Activated naive CD8-positive, alpha-beta T cell (primary cell): ENCODE measurements at regions not wholly inside any gene's neighbourhood (a gene's known extent, or its start where the extent isn't known, plus 50 kb on each side); places are given as distances from the start of the nearest gene placed in this dataset.
"Not testable (repeated sequence)": the region's sequence is repeated elsewhere in the genome, so short reads cannot be mapped to it uniquely, and the experiment has no call there.

Experiments
- H3K27ac Mint-ChIP-seq: one replicate; pipeline ENCODE4 v1.8.0; 2021; ENCODE audit warnings: mixed read lengths
- H3K27me3 Mint-ChIP-seq: one replicate; pipeline ENCODE4 v1.8.0; 2021; ENCODE audit warnings: mixed read lengths
- H3K36me3 Mint-ChIP-seq: one replicate; pipeline ENCODE4 v1.8.0; 2021; ENCODE audit warnings: mixed read lengths
- H3K4me1 Mint-ChIP-seq: one replicate; pipeline ENCODE4 v1.8.0; 2021; ENCODE audit warnings: low read depth, mixed read lengths
- H3K4me3 Mint-ChIP-seq: one replicate; pipeline ENCODE4 v1.8.0; 2021; ENCODE audit warnings: mild to moderate bottlenecking, mixed read lengths
- H3K9me3 Mint-ChIP-seq: one replicate; pipeline ENCODE4 v1.8.0; 2021; ENCODE audit warnings: low read depth, mixed read lengths

- peaks cover 19% of the 10 kb centered on the region for H3K4me1 Mint-ChIP-seq
- H3K27me3 Mint-ChIP-seq, result no peaks in the 10 kb centered on the region
- H3K27ac Mint-ChIP-seq, result no peak overlapping the region
- no peak overlapping the region for H3K4me3 Mint-ChIP-seq
- no peaks in the 10 kb centered on the region for H3K36me3 Mint-ChIP-seq
- H3K9me3 Mint-ChIP-seq, result no peaks in the 10 kb centered on the region
Observed at GRCh38 chr6:11426571-11426970, 111.0 kb upstream of the TMEM170B start.

DNA sequence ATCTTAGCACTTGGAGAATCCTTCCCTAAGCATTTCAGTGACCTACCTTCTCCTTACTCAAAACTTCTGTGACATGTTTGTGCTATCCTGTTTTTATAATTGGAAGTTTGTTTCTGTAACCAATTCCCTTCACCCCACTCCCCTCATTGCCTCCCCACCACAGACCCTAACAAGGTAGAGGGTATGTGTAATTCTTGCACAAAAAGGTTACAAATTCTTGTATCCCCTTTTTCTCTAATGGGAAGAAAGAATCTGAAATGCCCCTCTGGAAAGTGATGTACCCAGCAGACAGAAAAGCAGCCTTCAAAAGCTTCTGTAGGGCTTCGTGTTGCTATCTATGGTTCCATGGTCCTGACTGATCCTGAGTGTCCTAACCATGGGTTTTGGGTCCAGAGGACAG is 111.7 kb upstream of the TMEM170B start:
- Mint-ChIP-seq H3K36me3 (no peaks in the 10 kb centered on the region), H3K4me1 (peaks cover 19% of the 10 kb centered on the region), H3K4me3 (no peak overlapping the region), H3K9me3 (peaks cover 1% of the 10 kb centered on the region), H3K27me3 (no peaks in the 10 kb centered on the region), H3K27ac (no peak overlapping the region)

DNA sequence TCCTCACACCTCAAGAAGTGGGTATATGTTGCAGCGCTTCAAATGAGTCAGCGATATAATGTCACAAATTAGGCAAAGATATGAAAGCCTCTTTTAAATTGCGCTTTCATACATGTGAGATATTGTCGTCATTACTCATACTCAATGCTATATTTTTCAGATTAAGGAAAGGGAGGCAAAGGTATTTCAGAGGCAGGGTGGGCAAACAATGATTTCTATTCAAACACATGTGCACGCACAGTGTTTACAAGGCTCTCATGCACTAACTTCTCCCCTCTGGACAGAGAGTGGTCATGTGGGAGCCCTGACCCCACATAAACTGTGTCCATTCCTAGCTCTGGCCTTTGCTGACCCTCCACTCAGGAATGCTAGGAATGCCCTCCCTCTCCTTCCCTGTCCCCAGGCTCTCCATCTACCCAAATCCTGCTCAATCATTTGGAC is 112.1 kb upstream of the TMEM170B start:
- Mint-ChIP-seq H3K27me3 (no peaks in the 10 kb centered on the region), H3K4me1 (peaks cover 19% of the 10 kb centered on the region), H3K27ac (no peak overlapping the region), H3K4me3 (no peak overlapping the region), H3K36me3 (no peaks in the 10 kb centered on the region), H3K9me3 (peaks cover 5% of the 10 kb centered on the region)

DNA sequence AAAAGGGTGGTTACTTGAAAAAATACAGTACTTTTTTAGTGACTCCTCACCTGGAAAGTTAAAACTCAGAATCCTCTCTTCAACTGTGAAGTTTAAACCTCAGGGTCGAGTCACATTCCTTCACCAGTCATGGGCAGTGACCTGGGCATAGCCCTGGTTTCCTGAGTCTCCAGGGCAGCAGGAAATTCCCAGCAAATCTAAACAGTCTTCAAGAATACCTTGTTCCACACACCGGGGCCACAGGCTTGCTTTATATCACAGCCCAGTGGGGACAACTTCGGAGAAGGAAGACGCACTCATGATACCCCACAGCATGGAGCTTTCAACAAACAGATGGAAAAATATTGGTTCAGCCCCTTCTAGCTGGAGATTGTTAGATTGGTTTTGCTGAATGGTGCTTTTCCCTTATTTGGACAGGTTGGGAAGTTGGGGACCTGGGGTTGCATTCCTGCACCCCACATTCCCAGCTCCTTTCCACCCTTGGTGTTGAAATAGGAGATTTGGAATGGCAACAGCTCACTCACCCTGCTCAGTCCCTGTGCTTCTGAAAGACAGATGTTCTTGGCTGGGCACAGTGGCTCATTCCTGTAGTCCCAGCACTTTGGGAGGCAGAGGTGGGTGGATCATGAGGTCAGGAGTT is 113.0 kb upstream of the TMEM170B start:
- Mint-ChIP-seq H3K36me3 (no peaks in the 10 kb centered on the region), H3K27me3 (no peaks in the 10 kb centered on the region), H3K9me3 (peaks cover 7% of the 10 kb centered on the region), H3K4me1 (peaks cover 16% of the 10 kb centered on the region), H3K4me3 (no peak overlapping the region), H3K27ac (no peak overlapping the region)

- H3K9me3 Mint-ChIP-seq, result peaks cover 7% of the 10 kb centered on the region
- no peak overlapping the region for H3K27ac Mint-ChIP-seq
- H3K4me3 Mint-ChIP-seq, result no peak overlapping the region
- no peaks in the 10 kb centered on the region for H3K36me3 Mint-ChIP-seq
- H3K4me1 Mint-ChIP-seq, result peaks cover 9% of the 10 kb centered on the region
- H3K27me3 Mint-ChIP-seq, result no peaks in the 10 kb centered on the region
Observed at GRCh38 chr6:11423667-11424066, 113.9 kb upstream of the TMEM170B start.

- Mint-ChIP-seq H3K9me3 (peaks cover 7% of the 10 kb centered on the region), H3K27me3 (no peaks in the 10 kb centered on the region), H3K36me3 (no peaks in the 10 kb centered on the region), H3K4me1 (peaks cover 5% of the 10 kb centered on the region), H3K4me3 (no peak overlapping the region), H3K27ac (no peak overlapping the region)
Observed at GRCh38 chr6:11423072-11423471, 114.5 kb upstream of the TMEM170B start.

- Mint-ChIP-seq H3K4me3 (no peak overlapping the region), H3K27me3 (no peaks in the 10 kb centered on the region), H3K9me3 (peaks cover 7% of the 10 kb centered on the region), H3K4me1 (peaks cover 7% of the 10 kb centered on the region), H3K27ac (no peak overlapping the region), H3K36me3 (no peaks in the 10 kb centered on the region)
Observed at GRCh38 chr6:11419763-11420453, 117.6 kb upstream of the TMEM170B start.

- Mint-ChIP-seq H3K27ac (no peak overlapping the region), H3K4me3 (no peak overlapping the region), H3K36me3 (no peaks in the 10 kb centered on the region), H3K9me3 (peaks cover 7% of the 10 kb centered on the region), H3K4me1 (peaks cover 18% of the 10 kb centered on the region), H3K27me3 (no peaks in the 10 kb centered on the region)
Observed at GRCh38 chr6:11418290-11418905, 119.2 kb upstream of the TMEM170B start.

DNA sequence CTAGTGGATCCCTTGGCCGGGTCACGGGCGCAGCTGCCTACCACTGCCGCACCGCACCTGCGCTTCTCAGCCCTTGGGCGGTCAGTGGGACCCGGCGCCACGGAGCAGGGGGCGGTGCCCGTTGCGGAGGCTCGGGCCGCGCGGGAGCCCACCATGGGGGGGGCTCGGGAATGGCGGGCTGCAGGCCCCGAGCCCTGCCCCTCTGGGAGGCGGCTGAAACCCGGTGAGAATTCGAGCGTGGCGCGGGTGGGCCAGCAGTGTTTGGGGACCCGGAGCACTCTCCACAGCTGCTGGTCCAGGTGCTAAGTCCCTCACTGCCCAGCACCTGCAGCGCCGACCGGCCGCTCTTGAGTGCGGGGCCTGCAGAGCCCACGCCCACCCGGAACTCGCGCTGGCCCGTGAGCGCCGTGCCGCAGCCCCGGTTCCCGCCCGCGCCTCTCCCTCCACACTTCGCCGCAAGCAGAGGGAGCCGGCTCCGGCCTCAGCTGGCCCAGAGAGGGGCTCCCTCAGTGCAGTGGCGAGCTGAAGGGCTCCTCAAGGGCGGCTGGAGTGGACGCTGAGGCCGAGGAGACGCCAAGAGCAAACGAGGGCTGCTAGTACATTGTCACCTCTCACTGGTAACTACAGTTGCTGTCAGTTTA is 120.5 kb upstream of the TMEM170B start:
- Mint-ChIP-seq H3K9me3 (peaks cover 7% of the 10 kb centered on the region), H3K27ac (no peak overlapping the region), H3K4me3 (no peak overlapping the region), H3K27me3 (no peaks in the 10 kb centered on the region), H3K4me1 (peaks cover 25% of the 10 kb centered on the region), H3K36me3 (no peaks in the 10 kb centered on the region)

- not testable (repeated sequence) for H3K27me3 Mint-ChIP-seq, H3K4me3 Mint-ChIP-seq, H3K9me3 Mint-ChIP-seq, H3K36me3 Mint-ChIP-seq, H3K27ac Mint-ChIP-seq
- peaks cover 28% of the 10 kb centered on the region for H3K4me1 Mint-ChIP-seq
Observed at GRCh38 chr6:11416099-11416935, 121.2 kb upstream of the TMEM170B start.

DNA sequence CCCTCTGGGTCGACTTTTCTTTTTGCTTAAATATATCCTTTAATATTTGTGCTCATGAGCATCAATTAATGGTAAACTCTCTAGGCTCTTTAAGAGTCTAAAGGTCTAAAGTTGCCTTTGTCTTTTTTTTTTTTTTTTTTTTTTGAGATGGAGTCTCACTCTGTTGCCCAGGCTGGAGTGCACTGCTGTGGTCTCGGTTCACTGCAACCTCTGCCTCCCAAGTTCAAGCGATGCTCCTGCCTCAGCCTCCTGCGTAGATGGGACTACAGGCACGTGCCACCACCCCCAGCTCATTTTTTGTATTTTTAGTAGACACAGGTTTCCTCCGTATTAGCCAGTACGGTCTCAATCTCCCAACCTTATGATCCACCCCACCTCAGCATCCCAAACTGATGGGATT is 122.0 kb upstream of the TMEM170B start:
- H3K4me1 Mint-ChIP-seq, result peaks cover 33% of the 10 kb centered on the region
- H3K4me3 Mint-ChIP-seq, result no peak overlapping the region
- H3K36me3 Mint-ChIP-seq, result no peaks in the 10 kb centered on the region
- H3K27me3 Mint-ChIP-seq, result no peaks in the 10 kb centered on the region
- peaks cover 3% of the 10 kb centered on the region for H3K9me3 Mint-ChIP-seq
- no peak overlapping the region for H3K27ac Mint-ChIP-seq

DNA sequence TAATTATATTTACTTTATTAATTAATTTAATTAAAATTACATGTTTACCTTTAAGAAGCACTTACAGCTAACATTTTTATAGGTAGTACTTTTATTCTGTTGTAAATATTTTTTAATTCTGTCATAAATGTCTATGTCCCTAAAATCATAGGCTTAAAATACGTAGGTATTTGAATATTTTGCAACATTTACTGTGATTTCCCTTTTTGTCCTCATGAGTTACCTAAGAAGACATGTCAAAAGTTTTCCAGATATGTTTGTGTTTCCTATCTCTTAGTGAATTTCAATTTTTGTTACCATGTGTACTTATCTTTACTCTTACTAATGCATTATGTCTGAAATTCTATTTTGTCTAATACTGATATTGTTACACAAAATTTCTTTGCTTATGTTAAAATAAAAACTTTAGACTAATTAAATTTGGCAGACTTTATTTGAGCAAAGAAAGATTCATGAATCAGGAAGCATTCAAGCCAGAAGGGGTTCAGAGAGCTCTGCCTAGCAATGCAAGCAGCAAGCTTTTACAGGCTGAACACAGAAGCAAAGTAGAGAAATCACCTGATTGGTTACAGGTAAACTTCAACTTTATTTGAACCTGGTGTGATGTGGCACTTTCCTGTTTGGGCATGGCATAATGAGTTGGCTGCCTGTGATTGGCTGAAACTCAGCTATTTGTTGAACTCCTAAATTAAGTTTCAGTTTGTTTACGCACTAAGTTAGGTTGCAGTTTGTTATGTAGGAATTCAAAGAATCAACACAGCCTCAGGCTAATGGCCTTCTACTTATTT is 123.2 kb upstream of the TMEM170B start:
- Mint-ChIP-seq H3K27ac (no peak overlapping the region), H3K36me3 (no peaks in the 10 kb centered on the region), H3K9me3 (no peaks in the 10 kb centered on the region), H3K4me1 (peaks cover 34% of the 10 kb centered on the region), H3K27me3 (no peaks in the 10 kb centered on the region), H3K4me3 (no peak overlapping the region)

DNA sequence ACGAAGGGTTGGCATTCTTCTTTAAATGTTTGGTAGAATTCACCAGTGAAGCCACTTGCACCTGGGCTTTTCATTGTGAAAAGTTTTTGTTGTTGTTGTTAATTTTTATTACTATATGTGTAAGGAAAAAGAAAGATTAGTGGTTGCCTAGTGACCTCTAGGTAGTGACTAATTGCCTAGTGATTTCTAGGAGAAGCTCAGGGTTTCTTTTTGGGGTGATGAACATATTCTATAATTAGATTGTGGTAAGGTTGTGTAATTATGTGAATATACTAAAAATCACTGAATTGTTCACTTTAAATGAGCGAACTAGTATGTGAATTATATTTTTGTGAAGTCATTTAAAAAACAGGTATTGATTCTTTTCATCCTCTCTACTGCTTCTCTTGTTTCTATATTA is 123.8 kb upstream of the TMEM170B start:
- Mint-ChIP-seq H3K4me1 (peaks cover 34% of the 10 kb centered on the region), H3K9me3 (no peaks in the 10 kb centered on the region), H3K4me3 (no peak overlapping the region), H3K36me3 (no peaks in the 10 kb centered on the region), H3K27me3 (no peaks in the 10 kb centered on the region), H3K27ac (peak overlapping the region; percentile 80)

GRCh38 chr6:11413117-11413687 is 124.3 kb upstream of the TMEM170B start:
- H3K27me3 Mint-ChIP-seq, result no peaks in the 10 kb centered on the region
- H3K36me3 Mint-ChIP-seq, result no peaks in the 10 kb centered on the region

More at GRCh38 chr6:11413117-11413687, 124.3 kb upstream of the TMEM170B start:
- H3K4me1 Mint-ChIP-seq, result peaks cover 34% of the 10 kb centered on the region
- H3K9me3 Mint-ChIP-seq, result no peaks in the 10 kb centered on the region
- no peak overlapping the region for H3K4me3 Mint-ChIP-seq
- peak overlapping the region; percentile 80 for H3K27ac Mint-ChIP-seq
